Keratinocyte (primary cell): ENCODE measurements at regions not wholly inside any gene's neighbourhood (a gene's known extent, or its start where the extent isn't known, plus 50 kb on each side); places are given as distances from the start of the nearest gene placed in this dataset.

ENCODE experiments used
- DNase-seq: peaks from one replicate; pipeline ENCODE4 v3.0.0-alpha.2; 2011; ENCODE audit warnings: low read depth, missing footprints, low spot score
- FAIRE-seq: peaks from 2 replicates; lab custom pipeline; 2011; peaks lifted over from hg19 to GRCh38; lab: Jason Lieb, UNC
- H2AFZ ChIP-seq: 2 replicates; pipeline ENCODE4 v1.6.0; 2012; ENCODE audit warnings: low read length, control low read depth, inconsistent platforms; ENCODE audit not compliant: control insufficient read depth
- H3K27ac ChIP-seq: 2 replicates; pipeline ENCODE4 v1.5.1; 2011; ENCODE audit warnings: low read length; ENCODE audit not compliant: control insufficient read depth, insufficient read depth
- H3K27me3 ChIP-seq: 3 replicates; pipeline ENCODE4 v1.6.0; 2011; ENCODE audit warnings: low read length; ENCODE audit not compliant: control insufficient read depth, insufficient read depth; ENCODE audit errors: extremely low read depth
- H3K36me3 ChIP-seq, 2 experiments: 2 replicates in 1 of 2; 3 replicates in 1 of 2; pipeline ENCODE4 v1.5.1; 2011; ENCODE audit warnings: low read length in 2 of 2, mild to moderate bottlenecking in 1 of 2; ENCODE audit not compliant: control insufficient read depth in 2 of 2, insufficient read depth in 2 of 2; ENCODE audit errors: extremely low read depth in 1 of 2
- H3K4me1 ChIP-seq: 3 replicates; pipeline ENCODE4 v1.5.1; 2011; ENCODE audit warnings: low read length; ENCODE audit not compliant: control insufficient read depth, insufficient read depth; ENCODE audit errors: extremely low read depth
- H3K4me2 ChIP-seq: 3 replicates; pipeline ENCODE4 v1.6.0; 2011; ENCODE audit warnings: low read depth, low read length; ENCODE audit not compliant: control insufficient read depth, insufficient read depth; ENCODE audit errors: extremely low read depth
- H3K4me3 ChIP-seq, 3 experiments: fragments of 200-600 bp in 1 of 3; sonication (generic) in 1 of 3; 2 replicates in 2 of 3; 3 replicates in 1 of 3; pipeline ENCODE4 v1.5.1; 2011 to 2016; ENCODE audit warnings: low read length in 3 of 3, mild to moderate bottlenecking in 3 of 3, control low read depth in 2 of 3, inconsistent platforms in 1 of 3, low read depth in 1 of 3, mixed read lengths in 1 of 3, mixed run types in 1 of 3, moderate library complexity in 1 of 3; ENCODE audit not compliant: control insufficient read depth in 2 of 3, insufficient read depth in 2 of 3; ENCODE audit errors: extremely low read depth in 1 of 3
- H3K79me2 ChIP-seq: 2 replicates; pipeline ENCODE4 v1.6.0; 2012; ENCODE audit warnings: low read length; ENCODE audit not compliant: control insufficient read depth, insufficient read depth
- H3K9ac ChIP-seq: 3 replicates; pipeline ENCODE4 v1.6.0; 2011; ENCODE audit warnings: low read length; ENCODE audit not compliant: control insufficient read depth, insufficient read depth; ENCODE audit errors: extremely low read depth
- H3K9me1 ChIP-seq: 3 replicates; pipeline ENCODE4 v1.6.0; 2011; ENCODE audit warnings: low read length; ENCODE audit not compliant: control insufficient read depth, insufficient read depth; ENCODE audit errors: extremely low read depth
- H3K9me3 ChIP-seq: 2 replicates; pipeline ENCODE4 v1.5.1; 2012; ENCODE audit warnings: low read depth, low read length; ENCODE audit not compliant: control insufficient read depth
- H4K20me1 ChIP-seq: 3 replicates; pipeline ENCODE4 v1.6.0; 2011; ENCODE audit warnings: low read length; ENCODE audit not compliant: control insufficient read depth, insufficient read depth; ENCODE audit errors: extremely low read depth
- CTCF ChIP-seq, 3 experiments: IDR thresholded peaks in 1 of 3; conservative IDR thresholded peaks in 1 of 3; optimal IDR thresholded peaks in 1 of 3; 2 replicates in 2 of 3; 3 replicates in 1 of 3; pipeline versions ENCODE3 to v1.5.1; 2011; ENCODE audit warnings: low read length in 3 of 3, mild to moderate bottlenecking in 3 of 3, moderate library complexity in 2 of 3, control low read depth in 1 of 3, inconsistent platforms in 1 of 3; ENCODE audit not compliant: insufficient read depth in 2 of 3; ENCODE audit errors: extremely low read depth in 1 of 3
- EZH2 ChIP-seq: IDR thresholded peaks from one replicate; pipeline ENCODE4 v1.6.1; 2012; ENCODE audit warnings: inconsistent platforms, mild to moderate bottlenecking, low read length, moderate library complexity
- dilution Hi-C: fragments of 300-500 bp; cut with MboI; formaldehyde crosslinking; loops from one replicate; pipeline ENCODE4 v1.7.0; 2020; ENCODE audit warnings: low sequenced_read_pairs; ENCODE audit not compliant: extremely low pct_ligation_motif_present

- DNase-seq (no peak), FAIRE-seq (no peak)
- H3K4me1 ChIP-seq = no peaks in the 10 kb centered on the region
- TF ChIP-seq CTCF (optimal IDR thresholded peaks at IDR 0.05 in 1 of 3, IDR thresholded peaks at IDR 0.05 in 1 of 3, conservative IDR thresholded peaks at IDR 0.05 in 1 of 3; ENCODE audit: extremely low read depth in 1 of 3, insufficient read depth in 2 of 3, low read length in 3 of 3) = no peak
- H3K27ac ChIP-seq = no peak overlapping the region
- no peaks in the 10 kb centered on the region for H3K36me3 ChIP-seq
- H3K4me3 ChIP-seq = no peak overlapping the region
- dilution Hi-C loops = no loop called here
- no peak overlapping the region for H2AFZ ChIP-seq
- H3K9ac ChIP-seq = no peak overlapping the region
- no peaks in the 10 kb centered on the region for H3K79me2 ChIP-seq
- H3K9me1 ChIP-seq = no peaks in the 10 kb centered on the region
- H3K9me3 ChIP-seq = no peaks in the 10 kb centered on the region
- no peaks in the 10 kb centered on the region for H4K20me1 ChIP-seq
- H3K27me3 ChIP-seq = peaks cover 6% of the 10 kb centered on the region
- no peak overlapping the region for H3K4me2 ChIP-seq
Measured at GRCh38 chr1:229048896-229049295, 222.0 kb upstream of the RAB4A start.

GRCh38 chr1:229056046-229056445, 214.9 kb upstream of the RAB4A start:
- dilution Hi-C loops = no loop called here
- Histone ChIP-seq H3K27ac (no peak overlapping the region), H3K36me3 (no peaks in the 10 kb centered on the region), H2AFZ (no peak overlapping the region), H3K9me1 (no peaks in the 10 kb centered on the region), H3K4me1 (no peaks in the 10 kb centered on the region), H4K20me1 (no peaks in the 10 kb centered on the region), H3K9ac (no peak overlapping the region), H3K79me2 (no peaks in the 10 kb centered on the region), H3K9me3 (no peaks in the 10 kb centered on the region), H3K27me3 (peaks cover 10% of the 10 kb centered on the region), H3K4me3 (no peak overlapping the region), H3K4me2 (no peak overlapping the region)
- FAIRE-seq = no peak
- no peak for DNase-seq
- no peak for TF ChIP-seq EZH2
- TF ChIP-seq CTCF (optimal IDR thresholded peaks at IDR 0.05 in 1 of 3, IDR thresholded peaks at IDR 0.05 in 1 of 3, conservative IDR thresholded peaks at IDR 0.05 in 1 of 3; ENCODE audit: extremely low read depth in 1 of 3, insufficient read depth in 2 of 3, low read length in 3 of 3) = no peak
